ENCODE measurements at regions not wholly inside any gene's neighbourhood (a gene's known extent, or its start where the extent isn't known, plus 50 kb on each side); places are given as distances from the start of the nearest gene placed in this dataset.
"Not testable (repeated sequence)": the region's sequence is repeated elsewhere in the genome, so short reads cannot be mapped to it uniquely, and the experiment has no call there.

DNA sequence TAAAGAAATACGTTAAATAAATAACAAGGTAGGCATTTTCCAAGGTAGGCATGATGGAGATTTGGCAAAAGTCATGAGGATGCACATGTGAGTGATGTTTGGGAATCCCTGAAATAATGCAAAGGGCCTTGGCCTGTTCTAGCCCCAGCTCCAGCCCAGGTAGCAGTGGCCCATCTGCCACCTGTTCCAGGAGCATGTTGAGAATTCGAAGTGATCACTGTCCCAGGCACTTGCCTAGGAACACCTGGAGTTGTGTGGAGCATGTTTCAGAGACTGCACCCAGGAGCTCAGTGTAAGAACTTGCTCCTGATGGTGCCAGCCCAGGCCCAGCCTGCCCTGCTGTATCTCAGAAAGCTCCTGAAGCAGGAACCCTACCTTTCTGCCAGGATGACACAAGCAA lies 201.4 kb downstream of the NPIPB11 start:
- not testable (repeated sequence) for TF ChIP-seq CTCF, POLR2A (IDR thresholded peaks at IDR 0.05)

All from tibial nerve (tissue), 3 donors.